ENCODE measurements at regions not wholly inside any gene's neighbourhood (a gene's known extent, or its start where the extent isn't known, plus 50 kb on each side); places are given as distances from the start of the nearest gene placed in this dataset.

- H3K4me3 Mint-ChIP-seq, result no peak overlapping the region
- DNase-seq (no peak), ATAC-seq (ENCODE audit: low read depth) (no peak)
- no peak overlapping the region for H3K27ac Mint-ChIP-seq
- no peak for TF ChIP-seq CTCF (IDR thresholded peaks at IDR 0.05)
- no peaks in the 10 kb centered on the region for H3K27me3 Mint-ChIP-seq
- peaks cover 2% of the 10 kb centered on the region for H3K9me3 Mint-ChIP-seq
- H3K4me1 Mint-ChIP-seq, result no peaks in the 10 kb centered on the region
- CTCF ChIA-PET, result no interaction called here
- POLR2A ChIA-PET, result no interaction called here
- intact Hi-C loops (cut with micrococcal nuclease), result no loop called here
- no peaks in the 10 kb centered on the region for H3K36me3 Mint-ChIP-seq (ENCODE audit: low read depth)
Observed at GRCh38 chr13:69280399-69280798, 827.2 kb upstream of the ATXN8OS start.

DNA sequence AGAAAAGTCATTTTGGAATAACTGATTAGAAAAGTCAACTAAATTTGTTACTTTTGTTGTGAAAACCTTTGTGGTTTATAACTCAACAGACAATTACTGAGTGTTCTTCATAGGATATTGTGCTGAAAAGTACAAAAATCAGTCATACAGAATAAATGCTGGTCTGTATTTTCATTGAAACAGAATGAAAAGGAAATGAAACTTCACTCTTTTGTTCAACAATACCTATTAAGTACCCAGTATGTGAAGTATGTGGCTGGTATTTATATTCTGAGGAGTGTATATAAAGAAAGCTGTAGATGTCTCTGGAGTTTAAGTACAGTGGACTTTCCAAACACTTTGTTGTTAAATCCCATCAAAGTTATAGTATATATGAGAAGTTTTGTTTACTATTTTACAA, 828.4 kb upstream of the ATXN8OS start:
- H3K4me1 Mint-ChIP-seq, result no peaks in the 10 kb centered on the region
- H3K36me3 Mint-ChIP-seq (ENCODE audit: low read depth), result no peaks in the 10 kb centered on the region
- POLR2A ChIA-PET, result no interaction called here

GRCh38 chr13:69274231-69274630, 833.4 kb upstream of the ATXN8OS start:
- intact Hi-C loops (cut with micrococcal nuclease), result no loop called here
- H3K36me3 Mint-ChIP-seq (ENCODE audit: low read depth), result no peaks in the 10 kb centered on the region
- no peak for ATAC-seq (ENCODE audit: low read depth)
- POLR2A ChIA-PET, result no interaction called here
- no peak overlapping the region for H3K27ac Mint-ChIP-seq
- H3K4me3 Mint-ChIP-seq, result no peak overlapping the region
- H3K27me3 Mint-ChIP-seq, result no peaks in the 10 kb centered on the region
- no peaks in the 10 kb centered on the region for H3K4me1 Mint-ChIP-seq
- DNase-seq, result no peak
- H3K9me3 Mint-ChIP-seq, result peaks cover 9% of the 10 kb centered on the region
- CTCF ChIA-PET, result no interaction called here
- no peak for TF ChIP-seq CTCF (IDR thresholded peaks at IDR 0.05)

More for the DNA sequence above, 828.4 kb upstream of the ATXN8OS start:
- no peak for TF ChIP-seq CTCF (IDR thresholded peaks at IDR 0.05)
- no peaks in the 10 kb centered on the region for H3K27me3 Mint-ChIP-seq
- ATAC-seq (ENCODE audit: low read depth), result no peak
- intact Hi-C loops (cut with micrococcal nuclease), result no loop called here
- H3K27ac Mint-ChIP-seq, result no peak overlapping the region
- H3K9me3 Mint-ChIP-seq, result peaks cover 2% of the 10 kb centered on the region
- DNase-seq, result no peak
- CTCF ChIA-PET, result no interaction called here
- no peak overlapping the region for H3K4me3 Mint-ChIP-seq

GRCh38 chr13:69264362-69265334, 843.0 kb upstream of the ATXN8OS start:
- Mint-ChIP-seq H3K4me1 (no peaks in the 10 kb centered on the region), H3K36me3 (ENCODE audit: low read depth) (no peaks in the 10 kb centered on the region), H3K27me3 (no peaks in the 10 kb centered on the region), H3K27ac (no peak overlapping the region), H3K4me3 (no peak overlapping the region), H3K9me3 (peaks cover 10% of the 10 kb centered on the region)
- TF ChIP-seq CTCF (IDR thresholded peaks at IDR 0.05), result no peak
- intact Hi-C loops (cut with micrococcal nuclease), result no loop called here
- DNase-seq (no peak), ATAC-seq (ENCODE audit: low read depth) (no peak)
- ChIA-PET POLR2A (no interaction called here), CTCF (no interaction called here)

- Mint-ChIP-seq H3K27ac (no peak overlapping the region), H3K36me3 (ENCODE audit: low read depth) (no peaks in the 10 kb centered on the region), H3K4me3 (no peak overlapping the region), H3K27me3 (no peaks in the 10 kb centered on the region), H3K4me1 (no peaks in the 10 kb centered on the region), H3K9me3 (peaks cover 2% of the 10 kb centered on the region)
- ChIA-PET POLR2A (no interaction called here), CTCF (no interaction called here)
- no peak for DNase-seq
- intact Hi-C loops (cut with micrococcal nuclease), result no loop called here
- no peak for ATAC-seq (ENCODE audit: low read depth)
- TF ChIP-seq CTCF (IDR thresholded peaks at IDR 0.05), result no peak
Observed at GRCh38 chr13:69243366-69243765, 864.3 kb upstream of the ATXN8OS start.

Data from activated B cell treated with CpG ODN at 0.5 μM for 24 hours (primary cell).